HG03520 (cell line): ENCODE measurements at regions not wholly inside any gene's neighbourhood (a gene's known extent, or its start where the extent isn't known, plus 50 kb on each side); places are given as distances from the start of the nearest gene placed in this dataset.
"Not testable (repeated sequence)": the region's sequence is repeated elsewhere in the genome, so short reads cannot be mapped to it uniquely, and the experiment has no call there.

Experiments used
- ATAC-seq: cut with Tn5 transposase; IDR thresholded peaks from one replicate; pipeline ENCODE4 v1.9.1; 2021; ENCODE audit warnings: mild to moderate bottlenecking, moderate library complexity; ENCODE audit not compliant: unreplicated experiment

DNA sequence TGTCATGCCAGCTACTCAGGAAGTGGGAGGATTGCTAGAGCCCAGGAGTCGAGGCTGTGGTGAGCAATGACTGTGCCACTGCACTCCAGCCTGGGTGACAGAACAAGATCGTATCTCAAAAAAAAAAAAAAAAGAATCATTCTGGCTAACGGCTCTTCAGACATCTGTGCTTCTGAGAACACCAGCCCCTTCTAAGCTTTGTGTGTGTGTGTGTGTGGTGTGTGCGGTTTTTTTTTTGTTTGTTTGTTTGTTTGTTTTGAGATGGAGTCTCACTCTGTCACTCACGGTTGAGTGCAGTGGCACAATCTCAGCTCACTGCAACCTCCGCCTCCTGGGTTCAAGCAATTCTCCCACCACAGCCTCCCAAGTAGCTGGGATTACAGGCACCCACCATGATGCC is 79.4 kb upstream of the DRD5 start:
- ATAC-seq: not testable (repeated sequence)

DNA sequence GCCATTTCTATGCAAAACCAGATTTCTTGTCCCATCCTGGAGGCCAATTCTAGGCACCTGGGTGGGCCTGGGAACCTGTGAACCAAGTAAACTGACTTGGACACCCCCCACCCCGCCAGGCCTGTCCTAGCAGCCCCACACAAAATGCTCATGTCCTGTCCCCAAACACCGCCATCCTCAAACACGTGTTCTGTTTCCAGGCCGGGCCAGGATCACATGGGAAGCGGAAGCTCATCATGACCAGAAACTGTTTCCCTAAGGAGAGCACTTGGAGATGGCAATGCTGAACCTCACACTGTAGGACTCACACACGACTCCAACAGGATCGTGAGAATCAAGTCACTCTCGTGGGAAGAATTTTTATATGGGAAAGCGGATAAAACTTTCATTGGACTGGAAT is 78.7 kb upstream of the DRD5 start:
- not testable (repeated sequence) for ATAC-seq

DNA sequence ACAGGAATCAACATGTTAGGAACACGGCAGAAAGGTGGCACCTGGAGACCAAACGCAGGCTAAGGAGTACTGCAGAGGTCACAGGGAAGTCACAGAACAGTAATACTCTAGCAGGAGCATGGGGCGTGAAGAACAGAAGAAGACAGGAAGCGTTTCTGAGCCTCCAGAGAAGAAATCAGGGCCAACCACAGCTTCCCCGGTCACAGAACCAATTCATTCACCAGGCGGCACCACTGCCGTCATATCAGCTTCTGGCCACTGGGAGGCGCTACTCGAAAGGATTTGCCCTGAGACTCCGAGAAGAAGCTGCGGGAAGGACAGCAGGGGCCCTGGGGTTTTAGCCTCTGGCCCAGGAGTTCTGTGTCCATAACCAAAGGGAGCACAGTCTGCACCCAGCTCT is 78.0 kb upstream of the DRD5 start:
- ATAC-seq: no peak

- not testable (repeated sequence) for ATAC-seq
Measured at GRCh38 chr4:9704126-9704525, 77.3 kb upstream of the DRD5 start.

DNA sequence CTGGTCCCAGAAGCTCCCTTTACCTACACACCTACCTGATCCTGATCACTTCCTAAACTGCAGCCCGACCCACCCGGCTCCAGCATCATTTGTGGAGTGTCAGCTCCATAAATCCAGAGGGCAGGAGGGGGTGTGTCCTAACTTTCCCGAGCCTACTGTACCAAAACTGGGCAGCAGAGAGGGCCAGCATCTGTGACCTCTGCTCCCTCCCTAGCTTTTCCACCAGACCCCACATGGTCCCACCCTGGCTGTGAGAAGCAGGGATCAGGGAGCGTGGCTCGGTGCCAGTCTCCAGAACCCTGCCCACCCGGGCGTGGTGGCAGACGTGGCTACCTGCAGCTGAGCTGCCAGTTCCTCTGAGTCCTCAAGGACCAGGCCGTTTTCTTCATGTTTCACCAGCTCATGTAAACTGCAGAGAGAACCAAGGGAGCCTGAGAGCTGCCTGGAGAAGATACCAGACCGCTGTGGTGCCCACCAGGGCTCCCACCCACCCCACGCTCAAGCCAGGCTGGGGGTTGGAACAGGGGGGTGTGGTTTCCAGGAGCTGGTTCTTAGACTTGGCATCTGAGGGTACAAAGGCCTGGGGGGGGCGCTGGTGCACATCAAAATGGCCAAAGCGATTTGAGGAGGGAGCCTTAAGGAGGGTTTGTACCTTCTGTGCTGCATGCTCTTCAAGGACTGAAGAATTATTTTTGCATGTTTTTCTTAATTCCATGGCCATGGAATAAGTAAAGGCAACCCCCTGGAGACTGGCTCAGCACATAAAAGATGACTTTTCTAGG is 76.7 kb upstream of the DRD5 start:
- ATAC-seq: no peak

DNA sequence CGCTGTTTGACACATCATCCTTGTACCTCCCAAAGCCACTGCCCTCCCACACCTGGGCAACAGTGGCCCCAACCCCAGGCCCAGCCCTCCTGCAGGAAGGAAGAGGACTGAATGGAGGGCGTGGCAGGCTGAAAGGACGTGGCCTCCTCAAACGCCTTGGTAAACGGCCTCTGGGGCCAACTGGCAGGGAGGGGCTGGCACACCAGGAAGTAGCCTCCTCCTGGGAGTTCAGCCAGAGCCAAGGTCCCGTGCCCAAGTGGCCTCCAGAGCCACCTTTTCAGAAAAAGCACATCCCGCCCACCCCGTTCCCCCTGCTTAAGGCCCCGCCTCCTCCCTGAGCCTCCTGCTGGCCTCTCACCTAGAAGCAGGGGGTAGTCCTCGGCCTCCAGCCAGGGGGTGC is 74.2 kb upstream of the DRD5 start:
- ATAC-seq: not testable (repeated sequence)

DNA sequence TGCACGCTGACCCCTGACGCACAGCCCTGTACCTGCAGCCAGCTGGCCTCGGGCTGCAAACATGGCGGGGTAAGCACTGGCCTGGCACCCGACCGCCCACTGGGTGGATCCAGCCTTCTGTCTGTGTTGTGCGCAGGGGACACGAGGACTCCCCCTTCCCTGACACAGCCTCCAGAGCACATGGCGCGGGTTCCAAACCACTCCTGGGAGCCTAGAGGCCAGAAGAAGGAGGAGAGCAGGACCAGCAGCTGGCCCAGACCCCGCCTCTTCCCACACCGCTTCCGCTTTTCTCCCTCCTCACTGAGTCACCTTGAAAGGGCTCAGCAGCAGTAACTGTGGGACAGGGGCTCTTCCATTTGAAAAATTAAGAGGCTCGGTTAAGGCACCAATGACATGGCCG is 73.5 kb upstream of the DRD5 start:
- not testable (repeated sequence) for ATAC-seq

GRCh38 chr4:9709724-9710123 is 71.7 kb upstream of the DRD5 start:
- no peak for ATAC-seq

DNA sequence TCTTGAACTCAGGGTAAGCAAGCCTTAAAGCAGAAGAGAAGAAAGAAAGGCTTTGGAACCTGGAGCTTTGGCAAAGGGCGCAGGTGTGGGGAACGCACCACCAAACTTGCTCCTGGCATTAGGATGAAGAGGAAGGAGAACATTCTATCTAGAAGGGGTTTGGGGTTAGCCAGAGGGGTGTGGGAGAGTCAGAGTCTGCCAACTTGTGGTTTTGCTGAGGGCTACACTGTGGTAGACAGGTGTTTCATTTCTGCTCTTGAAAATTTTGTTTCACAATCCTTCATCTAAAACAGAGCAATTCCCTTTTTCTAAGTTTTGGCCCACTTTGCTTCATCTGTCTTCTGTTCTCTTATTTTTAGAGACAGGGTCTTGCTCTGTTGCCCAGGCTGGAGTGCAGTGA is 66.2 kb upstream of the DRD5 start:
- ATAC-seq: not testable (repeated sequence)

- no peak for ATAC-seq
Measured at GRCh38 chr4:9716093-9716492, 65.3 kb upstream of the DRD5 start.

DNA sequence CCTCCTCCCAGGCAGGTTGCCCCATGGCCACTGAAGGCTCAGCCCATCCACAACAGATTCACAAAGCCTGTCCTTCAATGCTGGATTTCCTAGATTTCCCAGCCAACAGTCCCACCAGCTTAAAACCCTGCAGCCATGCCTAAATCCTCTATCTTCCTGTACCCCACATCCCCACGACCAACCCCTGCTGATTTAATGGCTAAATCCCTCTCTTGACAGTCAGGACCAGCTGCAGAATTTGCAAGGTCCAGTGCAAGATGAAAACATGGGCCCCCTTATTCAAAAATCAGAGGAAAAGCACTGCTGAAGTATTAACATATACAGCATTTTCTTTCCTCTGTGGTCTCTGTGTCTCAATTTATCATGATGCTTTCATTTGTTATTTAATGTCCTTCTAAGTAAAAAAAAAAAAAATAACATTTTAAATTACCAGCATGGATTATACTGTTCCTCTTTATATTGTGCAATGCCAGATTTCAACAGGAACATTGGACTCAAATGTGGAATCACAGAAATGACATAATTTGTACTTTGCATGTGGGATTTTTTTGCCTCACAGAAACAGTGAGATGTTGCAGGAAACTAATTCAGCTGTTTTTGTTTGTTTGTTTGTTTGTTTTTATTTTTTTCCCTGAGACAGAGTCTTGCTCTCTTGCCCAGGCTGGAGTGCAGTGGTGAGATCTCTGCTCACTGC is 63.0 kb upstream of the DRD5 start:
- not testable (repeated sequence) for ATAC-seq

GRCh38 chr4:9722131-9722530 is 59.3 kb upstream of the DRD5 start:
- not testable (repeated sequence) for ATAC-seq
